GM23338 (cell line): ENCODE measurements at regions not wholly inside any gene's neighbourhood (a gene's known extent, or its start where the extent isn't known, plus 50 kb on each side); places are given as distances from the start of the nearest gene placed in this dataset.

Source experiments
- ATAC-seq: fragments of 200-7000 bp; cut with Tn5 transposase; 3 replicates; pipeline ENCODE4 v1.9.1; 2020
- DNase-seq: peaks from one replicate; pipeline ENCODE4 v3.0.0-alpha.2; 2015; ENCODE audit warnings: low spot score
- H2AFZ ChIP-seq: fragments of 200-600 bp; sonication (generic); 2 replicates; pipeline ENCODE4 v1.8.0; 2016; ENCODE audit warnings: antibody characterized with exemption, mild to moderate bottlenecking, moderate library complexity
- H3F3A ChIP-seq: fragments of 200-600 bp; sonication (generic); replicated peaks from 2 replicates; pipeline ENCODE4 v1.8.0; 2017; ENCODE audit warnings: antibody characterized with exemption, mixed run types, low read depth
- H3K27ac ChIP-seq: fragments of 200-600 bp; sonication (generic); 2 replicates; pipeline ENCODE4 v1.6.1; 2016; ENCODE audit warnings: low read depth
- H3K27me3 ChIP-seq: fragments of 200-600 bp; sonication (generic); 2 replicates; pipeline ENCODE4 v1.8.0; 2016; ENCODE audit warnings: mild to moderate bottlenecking, mixed run types, moderate library complexity; ENCODE audit not compliant: insufficient read depth
- H3K36me3 ChIP-seq: fragments of 200-600 bp; sonication (generic); 2 replicates; pipeline ENCODE4 v1.8.0; 2016; ENCODE audit warnings: mild to moderate bottlenecking; ENCODE audit not compliant: insufficient read depth
- H3K4me1 ChIP-seq: fragments of 200-600 bp; sonication (generic); 2 replicates; pipeline ENCODE4 v1.8.0; 2016; ENCODE audit warnings: mild to moderate bottlenecking, moderate library complexity; ENCODE audit not compliant: insufficient read depth
- H3K4me2 ChIP-seq: fragments of 200-600 bp; sonication (generic); 2 replicates; pipeline ENCODE4 v1.7.1; 2017; ENCODE audit warnings: mixed run types
- H3K4me3 ChIP-seq: fragments of 200-600 bp; sonication (generic); 2 replicates; pipeline ENCODE4 v1.6.1; 2016; ENCODE audit warnings: mixed run types
- H3K79me2 ChIP-seq: fragments of 200-600 bp; sonication (generic); replicated peaks from 2 replicates; pipeline ENCODE4 v1.8.0; 2017; ENCODE audit warnings: mild to moderate bottlenecking; ENCODE audit not compliant: insufficient read depth
- H3K9me2 ChIP-seq: fragments of 200-600 bp; sonication (generic); 2 replicates; pipeline ENCODE4 v1.8.0; 2017; ENCODE audit not compliant: insufficient read depth
- H4K20me1 ChIP-seq: fragments of 200-600 bp; sonication (generic); replicated peaks from 2 replicates; pipeline ENCODE4 v1.8.0; 2017; ENCODE audit warnings: mild to moderate bottlenecking; ENCODE audit not compliant: insufficient read depth
- H3K27ac Mint-ChIP-seq: 2 replicates; pipeline ENCODE4 v1.8.0; 2020; ENCODE audit warnings: inconsistent platforms, mild to moderate bottlenecking, moderate library complexity, mixed read lengths
- H3K27me3 Mint-ChIP-seq: 3 replicates; pipeline ENCODE4 v1.8.0; 2022; ENCODE audit warnings: low read depth, mild to moderate bottlenecking, moderate library complexity, mixed read lengths, inconsistent platforms; ENCODE audit not compliant: insufficient read depth, poor library complexity
- H3K36me3 Mint-ChIP-seq: 3 replicates; pipeline ENCODE4 v1.8.0; 2021; ENCODE audit warnings: low read depth, mild to moderate bottlenecking, inconsistent platforms, moderate library complexity, mixed read lengths
- H3K4me1 Mint-ChIP-seq: 3 replicates; pipeline ENCODE4 v1.8.0; 2020; ENCODE audit warnings: mild to moderate bottlenecking, inconsistent platforms, mixed read lengths
- H3K4me3 Mint-ChIP-seq: 3 replicates; pipeline ENCODE4 v1.8.0; 2021; ENCODE audit warnings: moderate library complexity, mild to moderate bottlenecking, inconsistent platforms, mixed read lengths
- H3K9me3 Mint-ChIP-seq: 3 replicates; pipeline ENCODE4 v1.8.0; 2020; ENCODE audit warnings: moderate library complexity, mild to moderate bottlenecking, inconsistent platforms, mixed read lengths
- CREB1 ChIP-seq: fragments of 250-450 bp; sonication (Bioruptor Pico); IDR thresholded peaks from 2 replicates; pipeline ENCODE4 v1.5.0; 2020; ENCODE audit warnings: low read depth, mild to moderate bottlenecking, moderate library complexity
- EZH2 ChIP-seq: fragments of 200-600 bp; sonication (generic); IDR thresholded peaks from one replicate; pipeline ENCODE4 v1.8.0; 2017; ENCODE audit warnings: antibody characterized with exemption, mild to moderate bottlenecking, low read depth; ENCODE audit not compliant: unreplicated experiment
- EZH2phosphoT487 ChIP-seq: fragments of 200-600 bp; sonication (generic); IDR thresholded peaks from one replicate; pipeline ENCODE4 v1.8.1; 2018; ENCODE audit warnings: antibody characterized with exemption; ENCODE audit not compliant: unreplicated experiment
- JUNB ChIP-seq: IDR thresholded peaks from one replicate; pipeline ENCODE4 v1.6.1; 2016; ENCODE audit warnings: antibody characterized with exemption; ENCODE audit not compliant: unreplicated experiment
- NANOG ChIP-seq: IDR thresholded peaks from 2 replicates; pipeline ENCODE4 v1.6.1; 2016; ENCODE audit warnings: antibody characterized with exemption, borderline replicate concordance
- POLR2AphosphoS5 ChIP-seq: IDR thresholded peaks from 2 replicates; pipeline ENCODE4 v1.6.1; 2016; ENCODE audit warnings: antibody characterized with exemption, low read depth
- STAT1 ChIP-seq: IDR thresholded peaks from one replicate; pipeline ENCODE4 v1.6.1; 2016; ENCODE audit warnings: antibody characterized with exemption; ENCODE audit not compliant: unreplicated experiment
- ZNF114 ChIP-seq: fragments of 250-450 bp; sonication (Bioruptor Pico); IDR thresholded peaks from 2 replicates; pipeline ENCODE4 v1.5.0; 2020; ENCODE audit warnings: mild to moderate bottlenecking, moderate library complexity
- ZNF331 ChIP-seq: fragments of 250-450 bp; sonication (Bioruptor Pico); IDR thresholded peaks from 2 replicates; pipeline ENCODE4 v1.5.0; 2020; ENCODE audit warnings: low read depth, mild to moderate bottlenecking, moderate library complexity
- TF ChIP-seq, protein P1 (sequence below): IDR thresholded peaks from one replicate; pipeline ENCODE4 v1.6.1; 2018; ENCODE audit warnings: antibody characterized with exemption; ENCODE audit not compliant: unreplicated experiment
- TF ChIP-seq, protein P2 (sequence below), 2 experiments: fragments of 200-600 bp in 1 of 2; sonication (generic) in 1 of 2; conservative IDR thresholded peaks; 2 replicates each; pipeline versions ENCODE4 v1.5.1 to v1.6.1; 2016 to 2017; ENCODE audit warnings: antibody characterized with exemption in 2 of 2, low read depth in 2 of 2, mild to moderate bottlenecking in 2 of 2, moderate library complexity in 1 of 2
- TF ChIP-seq, protein P3 (sequence below): fragments of 250-450 bp; sonication (Bioruptor Pico); IDR thresholded peaks from 2 replicates; pipeline ENCODE4 v1.5.0; 2020; ENCODE audit warnings: mild to moderate bottlenecking, moderate library complexity
- TF ChIP-seq, protein P4 (sequence below): IDR thresholded peaks from 2 replicates; pipeline ENCODE4 v1.6.1; 2016; ENCODE audit warnings: antibody characterized with exemption

DNA sequence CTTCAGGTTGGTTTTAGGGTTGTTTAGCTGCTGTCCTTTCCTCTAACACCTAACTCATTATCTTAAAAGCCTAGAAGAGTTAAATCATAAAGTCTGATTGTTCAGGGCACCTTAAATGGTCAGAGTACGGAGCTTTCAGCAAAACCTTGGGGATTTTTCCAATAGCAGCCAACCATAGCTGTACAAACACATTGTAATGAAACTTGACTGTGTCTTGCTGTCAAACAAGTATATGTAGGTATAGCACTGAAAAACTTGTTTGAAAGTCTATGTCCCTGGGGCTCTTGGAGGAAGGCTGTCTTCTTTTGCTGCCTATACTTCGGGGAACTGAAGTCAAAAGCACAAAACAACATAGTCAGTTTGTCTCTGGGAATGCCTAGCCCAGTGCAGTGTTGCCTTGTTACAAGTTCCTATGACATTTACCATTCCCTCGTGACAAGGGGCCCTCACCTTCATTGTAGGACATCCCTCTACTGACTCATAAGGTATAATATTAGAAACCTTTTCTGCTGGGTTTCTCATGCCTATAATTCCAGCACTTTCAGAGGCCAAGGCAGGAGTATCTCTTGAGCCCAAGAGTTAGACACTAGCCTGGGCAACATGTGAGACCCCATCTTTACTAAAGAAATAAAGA, 474.5 kb upstream of the NBEA start:
- Histone ChIP-seq H2AFZ (no peak overlapping the region), H3K27me3 (no peaks in the 10 kb centered on the region), H3K4me3 (no peak overlapping the region), H3F3A (no peaks in the 10 kb centered on the region), H3K27ac (no peak overlapping the region), H3K4me1 (no peaks in the 10 kb centered on the region), H4K20me1 (no peaks in the 10 kb centered on the region), H3K36me3 (no peaks in the 10 kb centered on the region), H3K79me2 (no peaks in the 10 kb centered on the region), H3K9me2 (peaks cover 2% of the 10 kb centered on the region; the same call in 1 of the 2 replicates), H3K4me2 (no peak overlapping the region)
- ATAC-seq (no peak), DNase-seq (no peak)
- Mint-ChIP-seq H3K9me3 (no peaks in the 10 kb centered on the region; the same call in 2 of the 3 replicates), H3K27ac (no peak overlapping the region), H3K36me3 (no peaks in the 10 kb centered on the region), H3K4me3 (no peak overlapping the region), H3K4me1 (0 out of 3 replicates have a peak, but pooled peaks cover 4% of the 10 kb centered on the region), H3K27me3 (peaks cover 3% of the 10 kb centered on the region)
- TF ChIP-seq EZH2phosphoT487 (no peak), JUNB (no peak), STAT1 (no peak), ZNF331 (CRISPR knock-in tag) (no peak), CREB1 (CRISPR knock-in tag) (no peak), EZH2 (no peak), NANOG (no peak), ZNF114 (CRISPR knock-in tag) (no peak), POLR2AphosphoS5 (no peak)
- TF ChIP-seq, protein P1, sequence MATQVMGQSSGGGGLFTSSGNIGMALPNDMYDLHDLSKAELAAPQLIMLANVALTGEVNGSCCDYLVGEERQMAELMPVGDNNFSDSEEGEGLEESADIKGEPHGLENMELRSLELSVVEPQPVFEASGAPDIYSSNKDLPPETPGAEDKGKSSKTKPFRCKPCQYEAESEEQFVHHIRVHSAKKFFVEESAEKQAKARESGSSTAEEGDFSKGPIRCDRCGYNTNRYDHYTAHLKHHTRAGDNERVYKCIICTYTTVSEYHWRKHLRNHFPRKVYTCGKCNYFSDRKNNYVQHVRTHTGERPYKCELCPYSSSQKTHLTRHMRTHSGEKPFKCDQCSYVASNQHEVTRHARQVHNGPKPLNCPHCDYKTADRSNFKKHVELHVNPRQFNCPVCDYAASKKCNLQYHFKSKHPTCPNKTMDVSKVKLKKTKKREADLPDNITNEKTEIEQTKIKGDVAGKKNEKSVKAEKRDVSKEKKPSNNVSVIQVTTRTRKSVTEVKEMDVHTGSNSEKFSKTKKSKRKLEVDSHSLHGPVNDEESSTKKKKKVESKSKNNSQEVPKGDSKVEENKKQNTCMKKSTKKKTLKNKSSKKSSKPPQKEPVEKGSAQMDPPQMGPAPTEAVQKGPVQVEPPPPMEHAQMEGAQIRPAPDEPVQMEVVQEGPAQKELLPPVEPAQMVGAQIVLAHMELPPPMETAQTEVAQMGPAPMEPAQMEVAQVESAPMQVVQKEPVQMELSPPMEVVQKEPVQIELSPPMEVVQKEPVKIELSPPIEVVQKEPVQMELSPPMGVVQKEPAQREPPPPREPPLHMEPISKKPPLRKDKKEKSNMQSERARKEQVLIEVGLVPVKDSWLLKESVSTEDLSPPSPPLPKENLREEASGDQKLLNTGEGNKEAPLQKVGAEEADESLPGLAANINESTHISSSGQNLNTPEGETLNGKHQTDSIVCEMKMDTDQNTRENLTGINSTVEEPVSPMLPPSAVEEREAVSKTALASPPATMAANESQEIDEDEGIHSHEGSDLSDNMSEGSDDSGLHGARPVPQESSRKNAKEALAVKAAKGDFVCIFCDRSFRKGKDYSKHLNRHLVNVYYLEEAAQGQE = no peak
- TF ChIP-seq, protein P2, sequence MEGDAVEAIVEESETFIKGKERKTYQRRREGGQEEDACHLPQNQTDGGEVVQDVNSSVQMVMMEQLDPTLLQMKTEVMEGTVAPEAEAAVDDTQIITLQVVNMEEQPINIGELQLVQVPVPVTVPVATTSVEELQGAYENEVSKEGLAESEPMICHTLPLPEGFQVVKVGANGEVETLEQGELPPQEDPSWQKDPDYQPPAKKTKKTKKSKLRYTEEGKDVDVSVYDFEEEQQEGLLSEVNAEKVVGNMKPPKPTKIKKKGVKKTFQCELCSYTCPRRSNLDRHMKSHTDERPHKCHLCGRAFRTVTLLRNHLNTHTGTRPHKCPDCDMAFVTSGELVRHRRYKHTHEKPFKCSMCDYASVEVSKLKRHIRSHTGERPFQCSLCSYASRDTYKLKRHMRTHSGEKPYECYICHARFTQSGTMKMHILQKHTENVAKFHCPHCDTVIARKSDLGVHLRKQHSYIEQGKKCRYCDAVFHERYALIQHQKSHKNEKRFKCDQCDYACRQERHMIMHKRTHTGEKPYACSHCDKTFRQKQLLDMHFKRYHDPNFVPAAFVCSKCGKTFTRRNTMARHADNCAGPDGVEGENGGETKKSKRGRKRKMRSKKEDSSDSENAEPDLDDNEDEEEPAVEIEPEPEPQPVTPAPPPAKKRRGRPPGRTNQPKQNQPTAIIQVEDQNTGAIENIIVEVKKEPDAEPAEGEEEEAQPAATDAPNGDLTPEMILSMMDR (conservative IDR thresholded peaks at IDR 0.05; ENCODE audit: low read depth in 2 of 2) = no peak
- TF ChIP-seq, protein P3, sequence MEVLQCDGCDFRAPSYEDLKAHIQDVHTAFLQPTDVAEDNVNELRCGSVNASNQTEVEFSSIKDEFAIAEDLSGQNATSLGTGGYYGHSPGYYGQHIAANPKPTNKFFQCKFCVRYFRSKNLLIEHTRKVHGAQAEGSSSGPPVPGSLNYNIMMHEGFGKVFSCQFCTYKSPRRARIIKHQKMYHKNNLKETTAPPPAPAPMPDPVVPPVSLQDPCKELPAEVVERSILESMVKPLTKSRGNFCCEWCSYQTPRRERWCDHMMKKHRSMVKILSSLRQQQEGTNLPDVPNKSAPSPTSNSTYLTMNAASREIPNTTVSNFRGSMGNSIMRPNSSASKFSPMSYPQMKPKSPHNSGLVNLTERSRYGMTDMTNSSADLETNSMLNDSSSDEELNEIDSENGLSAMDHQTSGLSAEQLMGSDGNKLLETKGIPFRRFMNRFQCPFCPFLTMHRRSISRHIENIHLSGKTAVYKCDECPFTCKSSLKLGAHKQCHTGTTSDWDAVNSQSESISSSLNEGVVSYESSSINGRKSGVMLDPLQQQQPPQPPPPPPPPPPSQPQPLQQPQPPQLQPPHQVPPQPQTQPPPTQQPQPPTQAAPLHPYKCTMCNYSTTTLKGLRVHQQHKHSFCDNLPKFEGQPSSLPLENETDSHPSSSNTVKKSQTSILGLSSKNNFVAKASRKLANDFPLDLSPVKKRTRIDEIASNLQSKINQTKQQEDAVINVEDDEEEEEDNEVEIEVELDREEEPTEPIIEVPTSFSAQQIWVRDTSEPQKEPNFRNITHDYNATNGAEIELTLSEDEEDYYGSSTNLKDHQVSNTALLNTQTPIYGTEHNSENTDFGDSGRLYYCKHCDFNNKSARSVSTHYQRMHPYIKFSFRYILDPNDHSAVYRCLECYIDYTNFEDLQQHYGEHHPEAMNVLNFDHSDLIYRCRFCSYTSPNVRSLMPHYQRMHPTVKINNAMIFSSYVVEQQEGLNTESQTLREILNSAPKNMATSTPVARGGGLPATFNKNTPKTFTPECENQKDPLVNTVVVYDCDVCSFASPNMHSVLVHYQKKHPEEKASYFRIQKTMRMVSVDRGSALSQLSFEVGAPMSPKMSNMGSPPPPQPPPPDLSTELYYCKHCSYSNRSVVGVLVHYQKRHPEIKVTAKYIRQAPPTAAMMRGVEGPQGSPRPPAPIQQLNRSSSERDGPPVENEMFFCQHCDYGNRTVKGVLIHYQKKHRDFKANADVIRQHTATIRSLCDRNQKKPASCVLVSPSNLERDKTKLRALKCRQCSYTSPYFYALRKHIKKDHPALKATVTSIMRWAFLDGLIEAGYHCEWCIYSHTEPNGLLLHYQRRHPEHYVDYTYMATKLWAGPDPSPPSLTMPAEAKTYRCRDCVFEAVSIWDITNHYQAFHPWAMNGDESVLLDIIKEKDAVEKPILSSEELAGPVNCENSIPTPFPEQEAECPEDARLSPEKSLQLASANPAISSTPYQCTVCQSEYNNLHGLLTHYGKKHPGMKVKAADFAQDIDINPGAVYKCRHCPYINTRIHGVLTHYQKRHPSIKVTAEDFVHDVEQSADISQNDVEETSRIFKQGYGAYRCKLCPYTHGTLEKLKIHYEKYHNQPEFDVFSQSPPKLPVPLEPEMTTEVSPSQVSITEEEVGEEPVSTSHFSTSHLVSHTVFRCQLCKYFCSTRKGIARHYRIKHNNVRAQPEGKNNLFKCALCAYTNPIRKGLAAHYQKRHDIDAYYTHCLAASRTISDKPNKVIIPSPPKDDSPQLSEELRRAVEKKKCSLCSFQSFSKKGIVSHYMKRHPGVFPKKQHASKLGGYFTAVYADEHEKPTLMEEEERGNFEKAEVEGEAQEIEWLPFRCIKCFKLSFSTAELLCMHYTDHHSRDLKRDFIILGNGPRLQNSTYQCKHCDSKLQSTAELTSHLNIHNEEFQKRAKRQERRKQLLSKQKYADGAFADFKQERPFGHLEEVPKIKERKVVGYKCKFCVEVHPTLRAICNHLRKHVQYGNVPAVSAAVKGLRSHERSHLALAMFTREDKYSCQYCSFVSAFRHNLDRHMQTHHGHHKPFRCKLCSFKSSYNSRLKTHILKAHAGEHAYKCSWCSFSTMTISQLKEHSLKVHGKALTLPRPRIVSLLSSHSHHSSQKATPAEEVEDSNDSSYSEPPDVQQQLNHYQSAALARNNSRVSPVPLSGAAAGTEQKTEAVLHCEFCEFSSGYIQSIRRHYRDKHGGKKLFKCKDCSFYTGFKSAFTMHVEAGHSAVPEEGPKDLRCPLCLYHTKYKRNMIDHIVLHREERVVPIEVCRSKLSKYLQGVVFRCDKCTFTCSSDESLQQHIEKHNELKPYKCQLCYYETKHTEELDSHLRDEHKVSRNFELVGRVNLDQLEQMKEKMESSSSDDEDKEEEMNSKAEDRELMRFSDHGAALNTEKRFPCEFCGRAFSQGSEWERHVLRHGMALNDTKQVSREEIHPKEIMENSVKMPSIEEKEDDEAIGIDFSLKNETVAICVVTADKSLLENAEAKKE (CRISPR knock-in tag) = no peak
- TF ChIP-seq, protein P4, sequence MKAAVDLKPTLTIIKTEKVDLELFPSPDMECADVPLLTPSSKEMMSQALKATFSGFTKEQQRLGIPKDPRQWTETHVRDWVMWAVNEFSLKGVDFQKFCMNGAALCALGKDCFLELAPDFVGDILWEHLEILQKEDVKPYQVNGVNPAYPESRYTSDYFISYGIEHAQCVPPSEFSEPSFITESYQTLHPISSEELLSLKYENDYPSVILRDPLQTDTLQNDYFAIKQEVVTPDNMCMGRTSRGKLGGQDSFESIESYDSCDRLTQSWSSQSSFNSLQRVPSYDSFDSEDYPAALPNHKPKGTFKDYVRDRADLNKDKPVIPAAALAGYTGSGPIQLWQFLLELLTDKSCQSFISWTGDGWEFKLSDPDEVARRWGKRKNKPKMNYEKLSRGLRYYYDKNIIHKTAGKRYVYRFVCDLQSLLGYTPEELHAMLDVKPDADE = no peak
